A673 (cell line): ENCODE measurements at regions not wholly inside any gene's neighbourhood (a gene's known extent, or its start where the extent isn't known, plus 50 kb on each side); places are given as distances from the start of the nearest gene placed in this dataset.
A peak's percentile ranks its signal among the peaks of the same experiment; 100 is the strongest.
"Not testable (repeated sequence)": the region's sequence is repeated elsewhere in the genome, so short reads cannot be mapped to it uniquely, and the experiment has no call there.

Source experiments
- BruUV-seq: library from RNA; stranded (reverse); fragments of 400-500 nt; replicated peaks from 2 replicates; lab custom pipeline; 2021; lab: Mats Ljungman, UMichigan
- CTCF ChIA-PET: fragments of 300-600 bp; sonication (Branson Sonifier 250); formaldehyde crosslinking; loops from one replicate; lab custom pipeline; 2022; ENCODE audit warnings: antibody characterized with exemption; lab: Charles Lee
- POLR2A ChIA-PET: fragments of 300-600 bp; sonication (Branson Sonifier 250); formaldehyde crosslinking; loops from one replicate; lab custom pipeline; 2022; ENCODE audit warnings: antibody characterized with exemption; ENCODE audit not compliant: low non-redundant PET; lab: Charles Lee
- DNase-seq: peaks from one replicate; pipeline ENCODE4 v3.0.0-alpha.2; 2015; ENCODE audit warnings: low spot score
- H3K27ac ChIP-seq: fragments of 200-600 bp; sonication (generic); 2 replicates; pipeline ENCODE4 v1.5.1; 2016; ENCODE audit warnings: mixed run types, low read depth, mild to moderate bottlenecking, mixed read lengths, antibody characterized with exemption, low read length; ENCODE audit not compliant: poor library complexity, severe bottlenecking
- H3K27me3 ChIP-seq: fragments of 200-600 bp; sonication (generic); replicated peaks from 2 replicates; pipeline ENCODE4 v1.6.1; 2017; ENCODE audit warnings: mixed run types, low read depth, mild to moderate bottlenecking, mixed read lengths, antibody characterized with exemption, low read length; ENCODE audit not compliant: insufficient read depth, poor library complexity
- H3K36me3 ChIP-seq: fragments of 200-600 bp; sonication (generic); 2 replicates; pipeline ENCODE4 v1.6.1; 2016; ENCODE audit warnings: mixed run types, mild to moderate bottlenecking, mixed read lengths, antibody characterized with exemption, low read length; ENCODE audit not compliant: insufficient read depth, poor library complexity, severe bottlenecking
- H3K4me1 ChIP-seq: fragments of 200-600 bp; sonication (generic); 2 replicates; pipeline ENCODE4 v1.6.1; 2017; ENCODE audit warnings: mixed run types, mild to moderate bottlenecking, mixed read lengths, antibody characterized with exemption, low read length; ENCODE audit not compliant: insufficient read depth, poor library complexity, severe bottlenecking
- H3K4me3 ChIP-seq: fragments of 200-600 bp; sonication (generic); 2 replicates; pipeline ENCODE4 v1.5.1; 2016; ENCODE audit warnings: low read depth, mixed run types, mild to moderate bottlenecking, mixed read lengths, low read length; ENCODE audit not compliant: poor library complexity, severe bottlenecking
- H3K9me3 ChIP-seq: fragments of 200-600 bp; sonication (generic); 2 replicates; pipeline ENCODE4 v1.6.1; 2016; ENCODE audit warnings: mixed run types, low read depth, mild to moderate bottlenecking, mixed read lengths, antibody characterized with exemption, low read length; ENCODE audit not compliant: poor library complexity, severe bottlenecking
- EZH2 ChIP-seq: fragments of 200-600 bp; sonication (generic); IDR thresholded peaks from 2 replicates; pipeline ENCODE4 v1.6.1; 2017; ENCODE audit warnings: borderline replicate concordance, low read depth, mild to moderate bottlenecking, mixed read lengths, antibody characterized with exemption, low read length; ENCODE audit not compliant: poor library complexity, severe bottlenecking
- intact Hi-C: fragments of 100-400 bp; cut with micrococcal nuclease; formaldehyde crosslinking; loops from one replicate; pipeline ENCODE4 v1.10.0; 2022; ENCODE audit not compliant: unreplicated experiment
- TF ChIP-seq, protein P1 (sequence below): fragments of 300-800, 200-600 bp; sonication (generic); conservative IDR thresholded peaks from 2 replicates; pipeline ENCODE4 v1.5.1; 2017; ENCODE audit warnings: low read depth, mild to moderate bottlenecking, antibody characterized with exemption, low read length, moderate library complexity, mixed read lengths

DNA sequence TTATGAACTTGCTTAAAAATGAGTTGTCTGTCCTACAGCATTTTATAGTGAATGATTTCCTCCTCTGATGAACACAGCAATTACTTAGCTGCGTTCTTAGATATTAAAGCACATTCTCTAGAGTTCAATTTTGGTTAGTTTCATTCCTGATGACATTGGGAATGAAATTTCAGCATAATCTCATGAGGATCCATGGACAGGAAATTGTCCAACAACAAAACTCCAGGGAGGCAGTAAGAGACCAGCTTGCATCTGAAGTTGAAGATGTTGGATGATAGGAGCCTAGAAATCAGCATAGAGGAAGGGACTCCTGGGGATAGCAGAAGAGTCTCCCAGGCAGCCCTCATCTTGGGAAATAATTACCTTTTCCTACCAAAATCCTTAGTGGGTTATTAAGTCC lies 128.7 kb upstream of the RAP1B start:
- H3K27ac ChIP-seq, result peak overlapping the region; percentile 33
- no peaks in the 10 kb centered on the region for H3K36me3 ChIP-seq
- POLR2A ChIA-PET, result no interaction called here
- intact Hi-C loops, result no loop called here
- no peak overlapping the region for H3K4me3 ChIP-seq
- H3K4me1 ChIP-seq, result peaks cover 24% of the 10 kb centered on the region
- no peaks in the 10 kb centered on the region for H3K9me3 ChIP-seq
- CTCF ChIA-PET, result no interaction called here
- H3K27me3 ChIP-seq, result no peaks in the 10 kb centered on the region
- no TSS peak for BruUV-seq
- DNase-seq, result peak; percentile 79
- TF ChIP-seq, protein P1, sequence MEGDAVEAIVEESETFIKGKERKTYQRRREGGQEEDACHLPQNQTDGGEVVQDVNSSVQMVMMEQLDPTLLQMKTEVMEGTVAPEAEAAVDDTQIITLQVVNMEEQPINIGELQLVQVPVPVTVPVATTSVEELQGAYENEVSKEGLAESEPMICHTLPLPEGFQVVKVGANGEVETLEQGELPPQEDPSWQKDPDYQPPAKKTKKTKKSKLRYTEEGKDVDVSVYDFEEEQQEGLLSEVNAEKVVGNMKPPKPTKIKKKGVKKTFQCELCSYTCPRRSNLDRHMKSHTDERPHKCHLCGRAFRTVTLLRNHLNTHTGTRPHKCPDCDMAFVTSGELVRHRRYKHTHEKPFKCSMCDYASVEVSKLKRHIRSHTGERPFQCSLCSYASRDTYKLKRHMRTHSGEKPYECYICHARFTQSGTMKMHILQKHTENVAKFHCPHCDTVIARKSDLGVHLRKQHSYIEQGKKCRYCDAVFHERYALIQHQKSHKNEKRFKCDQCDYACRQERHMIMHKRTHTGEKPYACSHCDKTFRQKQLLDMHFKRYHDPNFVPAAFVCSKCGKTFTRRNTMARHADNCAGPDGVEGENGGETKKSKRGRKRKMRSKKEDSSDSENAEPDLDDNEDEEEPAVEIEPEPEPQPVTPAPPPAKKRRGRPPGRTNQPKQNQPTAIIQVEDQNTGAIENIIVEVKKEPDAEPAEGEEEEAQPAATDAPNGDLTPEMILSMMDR, result no peak
- TF ChIP-seq EZH2, result no peak

DNA sequence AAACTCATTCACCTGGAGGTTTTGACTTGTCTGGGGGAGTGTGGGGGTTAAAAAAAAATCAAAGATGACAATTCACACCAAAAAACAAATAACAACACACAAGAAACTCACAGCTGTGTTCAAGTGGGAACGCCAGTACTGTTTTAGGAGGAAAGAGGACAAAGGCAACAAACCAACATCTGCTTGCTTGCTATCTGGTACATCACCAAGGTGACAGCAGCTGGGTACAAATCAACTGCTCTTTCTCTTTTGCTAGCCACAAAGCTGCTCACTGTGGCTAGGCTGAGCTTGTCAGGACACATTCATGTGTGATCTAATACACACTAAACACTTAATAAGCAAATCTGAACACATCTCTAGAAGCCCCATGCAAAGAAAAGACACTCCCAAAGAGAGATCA lies 128.0 kb upstream of the RAP1B start:
- Histone ChIP-seq H3K4me1 (peaks cover 24% of the 10 kb centered on the region), H3K36me3 (no peaks in the 10 kb centered on the region), H3K27ac (no peak overlapping the region), H3K27me3 (no peaks in the 10 kb centered on the region), H3K4me3 (no peak overlapping the region), H3K9me3 (no peaks in the 10 kb centered on the region)
- no TSS peak for BruUV-seq
- intact Hi-C loops, result no loop called here
- ChIA-PET CTCF (no interaction called here), POLR2A (no interaction called here)
- TF ChIP-seq EZH2, result no peak
- TF ChIP-seq, protein P1, result no peak
- peak; percentile 13 for DNase-seq

DNA sequence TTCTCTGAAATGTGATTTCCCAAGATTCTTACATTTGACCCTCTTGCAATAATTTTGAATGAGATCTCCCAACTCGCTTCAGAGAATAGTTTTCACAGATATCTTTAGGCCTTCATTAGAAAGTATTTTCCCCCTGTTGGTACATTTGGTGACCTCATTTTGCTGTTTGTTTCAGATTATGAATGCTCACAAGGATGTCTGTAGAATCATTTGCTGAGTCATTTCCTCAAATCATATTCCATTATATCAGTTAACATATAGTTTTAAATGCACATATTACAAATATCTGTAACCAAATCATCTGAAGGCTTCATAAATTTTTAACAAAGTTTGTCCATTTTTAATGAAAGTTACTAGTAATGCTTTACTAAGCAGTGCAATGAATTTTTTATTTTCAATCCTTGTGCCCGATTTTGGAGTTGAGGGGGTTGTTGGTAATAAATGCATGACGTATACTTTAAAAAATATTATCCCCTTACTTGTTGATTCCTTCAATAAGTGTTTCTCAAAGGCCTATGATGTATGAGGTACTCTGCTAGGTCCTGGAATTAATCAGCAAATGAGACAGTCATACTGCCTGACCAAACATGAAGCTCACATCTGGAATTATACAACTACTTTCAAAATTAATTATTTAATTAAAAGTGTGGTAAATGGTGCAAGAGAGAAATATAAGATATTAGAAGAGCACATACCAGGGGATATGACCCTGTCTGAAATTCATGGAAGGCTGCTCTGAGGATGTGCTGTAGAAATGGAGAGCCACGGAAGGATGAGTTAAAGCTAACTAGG lies 126.9 kb upstream of the RAP1B start:
- no peak overlapping the region for H3K4me3 ChIP-seq
- H3K9me3 ChIP-seq, result no peaks in the 10 kb centered on the region
- no peaks in the 10 kb centered on the region for H3K27me3 ChIP-seq
- CTCF ChIA-PET, result no interaction called here
- no peak for TF ChIP-seq EZH2
- TF ChIP-seq, protein P1, result no peak
- DNase-seq, result peak; percentile 14
- intact Hi-C loops, result no loop called here
- no peak overlapping the region for H3K27ac ChIP-seq
- no peaks in the 10 kb centered on the region for H3K36me3 ChIP-seq
- peaks cover 24% of the 10 kb centered on the region for H3K4me1 ChIP-seq
- POLR2A ChIA-PET, result no interaction called here
- no TSS peak for BruUV-seq

DNA sequence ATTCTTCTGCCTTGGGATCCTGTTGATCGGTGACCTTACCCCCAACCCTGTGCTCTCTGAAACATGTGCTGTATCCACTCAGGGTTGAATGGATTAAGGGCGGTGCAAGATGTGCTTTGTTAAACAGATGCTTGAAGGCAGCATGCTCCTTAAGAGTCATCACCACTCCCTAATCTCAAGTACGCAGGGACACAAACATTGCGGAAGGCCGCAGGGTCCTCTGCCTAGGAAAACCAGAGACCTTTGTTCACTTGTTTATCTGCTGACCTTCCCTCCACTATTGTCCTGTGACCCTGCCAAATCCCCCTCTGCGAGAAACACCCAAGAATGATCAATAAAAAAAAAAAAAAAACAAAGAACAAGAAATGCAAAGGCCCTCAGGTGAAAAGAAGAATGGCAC lies 126.1 kb upstream of the RAP1B start:
- DNase-seq, H3K27ac ChIP-seq, H3K9me3 ChIP-seq, intact Hi-C loops, POLR2A ChIA-PET, H3K27me3 ChIP-seq, CTCF ChIA-PET, H3K36me3 ChIP-seq, H3K4me3 ChIP-seq, BruUV-seq: not testable (repeated sequence)
- peaks cover 24% of the 10 kb centered on the region for H3K4me1 ChIP-seq

DNA sequence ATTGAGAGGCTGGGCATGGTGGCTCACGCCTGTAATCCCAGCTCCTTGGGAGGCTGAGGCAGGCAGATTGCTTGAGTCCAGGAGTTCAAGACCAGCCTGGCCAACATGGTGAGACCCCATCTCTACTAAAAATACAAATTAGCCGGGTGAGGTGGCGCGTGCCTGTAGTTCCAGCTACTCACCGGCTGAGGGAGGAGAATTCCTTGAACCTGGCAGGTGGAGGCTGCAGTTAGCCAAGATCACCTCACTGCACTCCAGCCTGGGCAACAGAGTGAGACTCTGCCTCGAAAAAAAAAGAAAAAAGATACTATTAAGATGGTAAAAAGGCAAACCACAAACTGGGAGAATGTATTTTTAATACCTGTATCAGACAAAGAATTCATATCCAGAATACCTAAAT lies 124.2 kb upstream of the RAP1B start:
- H3K9me3 ChIP-seq, H3K4me3 ChIP-seq, H3K27ac ChIP-seq, intact Hi-C loops, CTCF ChIA-PET, H3K36me3 ChIP-seq, DNase-seq, BruUV-seq, H3K27me3 ChIP-seq: not testable (repeated sequence)
- POLR2A ChIA-PET, result interaction anchor here (0.7 kb wide), 1 partner anchor 660 kb away, joined by 6 read pairs; no protein-coding TSS in a partner anchor
- peaks cover 20% of the 10 kb centered on the region for H3K4me1 ChIP-seq
